ENCODE measurements at regions not wholly inside any gene's neighbourhood (a gene's known extent, or its start where the extent isn't known, plus 50 kb on each side); places are given as distances from the start of the nearest gene placed in this dataset.

GRCh38 chr18:40032076-40032475 lies 1923.0 kb upstream of the PIK3C3 start:
- in situ Hi-C loops (cut with HindIII; ENCODE audit: low pct_unique_long_range_greater_than_20kb, low sequenced_read_pairs), result no loop called here
- TF ChIP-seq JUND (IDR thresholded peaks at IDR 0.05; ENCODE audit: low read depth), result no peak
- no peak for DNase-seq (ENCODE audit: low read depth in 1 of 2, low spot score in 1 of 2)

- no peak for TF ChIP-seq JUND (IDR thresholded peaks at IDR 0.05; ENCODE audit: low read depth)
- DNase-seq (ENCODE audit: low read depth in 1 of 2, low spot score in 1 of 2), result no peak
Measured at GRCh38 chr18:40031435-40031834, 1923.6 kb upstream of the PIK3C3 start.

GRCh38 chr18:40019797-40020392 lies 1935.1 kb upstream of the PIK3C3 start:
- DNase-seq (ENCODE audit: low read depth in 1 of 2, low spot score in 1 of 2), result no peak
- TF ChIP-seq JUND (IDR thresholded peaks at IDR 0.05; ENCODE audit: low read depth), result no peak
- in situ Hi-C loops (cut with HindIII; ENCODE audit: low pct_unique_long_range_greater_than_20kb, low sequenced_read_pairs), result no loop called here

More at GRCh38 chr18:40031435-40031834, 1923.6 kb upstream of the PIK3C3 start:
- in situ Hi-C loops (cut with HindIII; ENCODE audit: low pct_unique_long_range_greater_than_20kb, low sequenced_read_pairs), result no loop called here

- DNase-seq (ENCODE audit: low read depth in 1 of 2, low spot score in 1 of 2), result no peak
- no peak for TF ChIP-seq JUND (IDR thresholded peaks at IDR 0.05; ENCODE audit: low read depth)
- in situ Hi-C loops (cut with HindIII; ENCODE audit: low pct_unique_long_range_greater_than_20kb, low sequenced_read_pairs), result no loop called here
Measured at GRCh38 chr18:40018266-40018665, 1936.8 kb upstream of the PIK3C3 start.

- in situ Hi-C loops (cut with HindIII; ENCODE audit: low pct_unique_long_range_greater_than_20kb, low sequenced_read_pairs), result no loop called here
- no peak for TF ChIP-seq JUND (IDR thresholded peaks at IDR 0.05; ENCODE audit: low read depth)
- DNase-seq (ENCODE audit: low read depth in 1 of 2, low spot score in 1 of 2), result no peak
Measured at GRCh38 chr18:40017021-40017420, 1938.0 kb upstream of the PIK3C3 start.

GRCh38 chr18:40016405-40016804 lies 1938.6 kb upstream of the PIK3C3 start:
- in situ Hi-C loops (cut with HindIII; ENCODE audit: low pct_unique_long_range_greater_than_20kb, low sequenced_read_pairs), result no loop called here
- DNase-seq (ENCODE audit: low read depth in 1 of 2, low spot score in 1 of 2), result no peak
- no peak for TF ChIP-seq JUND (IDR thresholded peaks at IDR 0.05; ENCODE audit: low read depth)

GRCh38 chr18:40013001-40013609 lies 1941.9 kb upstream of the PIK3C3 start:
- TF ChIP-seq JUND (IDR thresholded peaks at IDR 0.05; ENCODE audit: low read depth), result no peak
- no peak for DNase-seq (ENCODE audit: low read depth in 1 of 2, low spot score in 1 of 2)
- in situ Hi-C loops (cut with HindIII; ENCODE audit: low pct_unique_long_range_greater_than_20kb, low sequenced_read_pairs), result no loop called here

- in situ Hi-C loops (cut with HindIII; ENCODE audit: low pct_unique_long_range_greater_than_20kb, low sequenced_read_pairs), result no loop called here
- no peak for DNase-seq (ENCODE audit: low read depth in 1 of 2, low spot score in 1 of 2)
- no peak for TF ChIP-seq JUND (IDR thresholded peaks at IDR 0.05; ENCODE audit: low read depth)
Measured at GRCh38 chr18:40011201-40011600, 1943.8 kb upstream of the PIK3C3 start.

- DNase-seq (ENCODE audit: low read depth in 1 of 2, low spot score in 1 of 2), result peak in 1 of 2 experiments; percentile 55
- in situ Hi-C loops (cut with HindIII; ENCODE audit: low pct_unique_long_range_greater_than_20kb, low sequenced_read_pairs), result no loop called here
- no peak for TF ChIP-seq JUND (IDR thresholded peaks at IDR 0.05; ENCODE audit: low read depth)
Measured at GRCh38 chr18:40006634-40007033, 1948.4 kb upstream of the PIK3C3 start.

- in situ Hi-C loops (cut with HindIII; ENCODE audit: low pct_unique_long_range_greater_than_20kb, low sequenced_read_pairs), result no loop called here
- DNase-seq (ENCODE audit: low read depth in 1 of 2, low spot score in 1 of 2), result no peak
- no peak for TF ChIP-seq JUND (IDR thresholded peaks at IDR 0.05; ENCODE audit: low read depth)
Measured at GRCh38 chr18:40004246-40004645, 1950.8 kb upstream of the PIK3C3 start.

GRCh38 chr18:39998317-39998716 lies 1956.7 kb upstream of the PIK3C3 start:
- TF ChIP-seq JUND (IDR thresholded peaks at IDR 0.05; ENCODE audit: low read depth), result no peak
- in situ Hi-C loops (cut with HindIII; ENCODE audit: low pct_unique_long_range_greater_than_20kb, low sequenced_read_pairs), result no loop called here
- no peak for DNase-seq (ENCODE audit: low read depth in 1 of 2, low spot score in 1 of 2)

GRCh38 chr18:39994498-39994897 lies 1960.5 kb upstream of the PIK3C3 start:
- in situ Hi-C loops (cut with HindIII; ENCODE audit: low pct_unique_long_range_greater_than_20kb, low sequenced_read_pairs), result no loop called here
- DNase-seq (ENCODE audit: low read depth in 1 of 2, low spot score in 1 of 2), result no peak
- no peak for TF ChIP-seq JUND (IDR thresholded peaks at IDR 0.05; ENCODE audit: low read depth)

- no peak for DNase-seq (ENCODE audit: low read depth in 1 of 2, low spot score in 1 of 2)
- in situ Hi-C loops (cut with HindIII; ENCODE audit: low pct_unique_long_range_greater_than_20kb, low sequenced_read_pairs), result no loop called here
- no peak for TF ChIP-seq JUND (IDR thresholded peaks at IDR 0.05; ENCODE audit: low read depth)
Measured at GRCh38 chr18:39991696-39992265, 1963.3 kb upstream of the PIK3C3 start.

Measured in T47D (cell line).